ENCODE measurements at regions not wholly inside any gene's neighbourhood (a gene's known extent, or its start where the extent isn't known, plus 50 kb on each side); places are given as distances from the start of the nearest gene placed in this dataset.

- Mint-ChIP-seq H3K27me3 (ENCODE audit: low read depth) (no peaks in the 10 kb centered on the region), H3K9me3 (peaks cover 4% of the 10 kb centered on the region), H3K4me1 (no peaks in the 10 kb centered on the region), H3K36me3 (ENCODE audit: low read depth) (no peaks in the 10 kb centered on the region), H3K27ac (ENCODE audit: unreplicated experiment) (no peak overlapping the region), H3K4me3 (no peak overlapping the region)
- no peak for TF ChIP-seq CTCF (conservative IDR thresholded peaks at IDR 0.05)
- no peak for DNase-seq (ENCODE audit: low read depth, low spot score)
Measured at GRCh38 chr11:109553284-109553683, 131.3 kb downstream of the C11orf87 start.

DNA sequence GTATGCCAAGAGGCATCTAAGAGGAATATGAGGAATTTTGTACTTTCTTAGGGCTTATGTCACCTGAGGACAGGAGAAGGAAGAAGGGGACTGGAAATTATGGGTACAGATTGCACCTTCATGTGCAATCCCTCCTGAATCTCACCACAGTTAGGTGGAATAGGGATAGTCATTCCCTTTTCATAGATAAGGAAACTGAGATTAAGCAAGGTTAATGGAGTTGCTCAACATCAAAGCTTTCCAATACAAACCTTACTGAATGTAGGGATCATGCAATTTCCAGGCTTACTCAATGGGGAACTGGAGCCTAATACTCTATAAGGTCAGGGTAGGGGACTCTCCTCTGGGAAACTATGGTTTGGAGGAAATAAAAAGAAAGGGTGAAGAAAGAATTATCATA, 133.0 kb downstream of the C11orf87 start:
- Mint-ChIP-seq H3K4me3 (no peak overlapping the region), H3K4me1 (no peaks in the 10 kb centered on the region), H3K27ac (ENCODE audit: unreplicated experiment) (no peak overlapping the region), H3K36me3 (ENCODE audit: low read depth) (no peaks in the 10 kb centered on the region), H3K27me3 (ENCODE audit: low read depth) (no peaks in the 10 kb centered on the region), H3K9me3 (peaks cover 9% of the 10 kb centered on the region)
- TF ChIP-seq CTCF (conservative IDR thresholded peaks at IDR 0.05) = no peak
- no peak for DNase-seq (ENCODE audit: low read depth, low spot score)

DNA sequence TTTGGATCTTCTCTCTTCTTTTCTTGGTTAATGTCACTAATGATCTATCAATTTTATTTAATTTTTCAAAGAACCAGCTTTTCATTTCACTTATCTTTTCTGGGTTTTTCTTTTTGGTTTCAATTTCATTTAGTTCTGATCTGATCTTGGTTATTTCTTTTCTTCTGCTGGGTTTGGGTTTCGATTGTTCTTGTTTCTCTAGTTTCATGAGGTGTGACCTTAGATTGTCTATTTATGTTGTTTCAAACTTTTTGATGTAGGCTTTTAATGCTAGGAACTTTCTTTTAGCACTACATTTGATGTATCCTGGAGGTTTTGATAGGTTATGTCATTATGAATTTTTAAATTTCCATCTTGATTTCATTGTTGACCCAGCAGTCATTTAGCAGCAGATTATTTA, 142.3 kb downstream of the C11orf87 start:
- Mint-ChIP-seq H3K27ac (ENCODE audit: unreplicated experiment) (no peak overlapping the region), H3K9me3 (no peaks in the 10 kb centered on the region), H3K4me1 (no peaks in the 10 kb centered on the region), H3K36me3 (ENCODE audit: low read depth) (no peaks in the 10 kb centered on the region), H3K27me3 (ENCODE audit: low read depth) (no peaks in the 10 kb centered on the region), H3K4me3 (no peak overlapping the region)
- no peak for DNase-seq (ENCODE audit: low read depth, low spot score)
- no peak for TF ChIP-seq CTCF (conservative IDR thresholded peaks at IDR 0.05)

DNA sequence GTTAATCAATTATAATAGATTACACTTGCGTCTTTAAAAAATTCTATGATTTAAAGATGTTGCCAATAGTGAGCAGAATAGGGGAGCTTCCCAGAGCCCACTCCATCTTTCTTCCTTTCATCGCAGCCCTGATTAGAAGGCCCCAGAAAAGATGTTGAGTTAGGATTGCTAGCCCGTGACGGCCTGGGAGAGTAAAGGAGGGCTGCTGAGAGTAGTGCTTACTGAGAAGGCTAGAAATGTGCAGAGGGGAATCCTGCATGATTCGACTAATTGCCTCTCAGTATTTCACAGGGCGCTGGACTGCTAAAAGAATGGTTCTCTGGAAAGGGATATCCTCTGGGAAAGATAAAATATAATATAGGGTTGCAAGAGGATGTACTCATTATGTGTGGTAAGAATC, 160.5 kb downstream of the C11orf87 start:
- Mint-ChIP-seq H3K36me3 (ENCODE audit: low read depth) (no peaks in the 10 kb centered on the region), H3K4me1 (no peaks in the 10 kb centered on the region), H3K9me3 (peaks cover 2% of the 10 kb centered on the region), H3K4me3 (no peak overlapping the region), H3K27me3 (ENCODE audit: low read depth) (no peaks in the 10 kb centered on the region), H3K27ac (ENCODE audit: unreplicated experiment) (no peak overlapping the region)
- TF ChIP-seq CTCF (conservative IDR thresholded peaks at IDR 0.05) = no peak
- no peak for DNase-seq (ENCODE audit: low read depth, low spot score)

- Mint-ChIP-seq H3K36me3 (ENCODE audit: low read depth) (no peaks in the 10 kb centered on the region), H3K9me3 (no peaks in the 10 kb centered on the region), H3K27me3 (ENCODE audit: low read depth) (no peaks in the 10 kb centered on the region), H3K4me3 (no peak overlapping the region), H3K4me1 (no peaks in the 10 kb centered on the region), H3K27ac (ENCODE audit: unreplicated experiment) (no peak overlapping the region)
- no peak for DNase-seq (ENCODE audit: low read depth, low spot score)
- no peak for TF ChIP-seq CTCF (conservative IDR thresholded peaks at IDR 0.05)
Measured at GRCh38 chr11:109584001-109584972, 162.3 kb downstream of the C11orf87 start.

Data from neural crest cell (in vitro differentiated cells).